Astrocyte (in vitro differentiated cells and primary cell): ENCODE measurements at regions not wholly inside any gene's neighbourhood (a gene's known extent, or its start where the extent isn't known, plus 50 kb on each side); places are given as distances from the start of the nearest gene placed in this dataset.

Experiments used
- EZH2 ChIP-seq: IDR thresholded peaks from 2 replicates; pipeline ENCODE4 v1.6.1; 2012; ENCODE audit warnings: mild to moderate bottlenecking, low read length, inconsistent platforms; ENCODE audit not compliant: insufficient read depth
- TF ChIP-seq, protein P1 (sequence below): IDR thresholded peaks from 2 replicates; pipeline ENCODE4 v1.5.1; 2011; ENCODE audit warnings: low read depth, mild to moderate bottlenecking, inconsistent platforms, low read length, moderate library complexity; ENCODE audit not compliant: insufficient read depth

GRCh38 chr20:52318651-52319050 is 127.1 kb upstream of the ZFP64 start:
- TF ChIP-seq, protein P1, sequence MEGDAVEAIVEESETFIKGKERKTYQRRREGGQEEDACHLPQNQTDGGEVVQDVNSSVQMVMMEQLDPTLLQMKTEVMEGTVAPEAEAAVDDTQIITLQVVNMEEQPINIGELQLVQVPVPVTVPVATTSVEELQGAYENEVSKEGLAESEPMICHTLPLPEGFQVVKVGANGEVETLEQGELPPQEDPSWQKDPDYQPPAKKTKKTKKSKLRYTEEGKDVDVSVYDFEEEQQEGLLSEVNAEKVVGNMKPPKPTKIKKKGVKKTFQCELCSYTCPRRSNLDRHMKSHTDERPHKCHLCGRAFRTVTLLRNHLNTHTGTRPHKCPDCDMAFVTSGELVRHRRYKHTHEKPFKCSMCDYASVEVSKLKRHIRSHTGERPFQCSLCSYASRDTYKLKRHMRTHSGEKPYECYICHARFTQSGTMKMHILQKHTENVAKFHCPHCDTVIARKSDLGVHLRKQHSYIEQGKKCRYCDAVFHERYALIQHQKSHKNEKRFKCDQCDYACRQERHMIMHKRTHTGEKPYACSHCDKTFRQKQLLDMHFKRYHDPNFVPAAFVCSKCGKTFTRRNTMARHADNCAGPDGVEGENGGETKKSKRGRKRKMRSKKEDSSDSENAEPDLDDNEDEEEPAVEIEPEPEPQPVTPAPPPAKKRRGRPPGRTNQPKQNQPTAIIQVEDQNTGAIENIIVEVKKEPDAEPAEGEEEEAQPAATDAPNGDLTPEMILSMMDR = no peak
- TF ChIP-seq EZH2 = no peak
